PC-3 (cell line): ENCODE measurements at regions not wholly inside any gene's neighbourhood (a gene's known extent, or its start where the extent isn't known, plus 50 kb on each side); places are given as distances from the start of the nearest gene placed in this dataset.

Experiments
- CTCF ChIP-seq: fragments of 300-600 bp; sonication (generic); conservative IDR thresholded peaks from 2 replicates; pipeline ENCODE4 v1.5.1; 2017; ENCODE audit warnings: antibody characterized with exemption, low read depth, mild to moderate bottlenecking, low read length
- EZH2phosphoT487 ChIP-seq: fragments of 300-600 bp; sonication (generic); IDR thresholded peaks from 2 replicates; pipeline ENCODE4 v1.6.1; 2018; ENCODE audit warnings: mild to moderate bottlenecking, antibody characterized with exemption, low read length, borderline replicate concordance

- no peak for TF ChIP-seq CTCF
- TF ChIP-seq EZH2phosphoT487 = no peak
Measured at GRCh38 chr4:75158451-75158850, 225.5 kb downstream of the PARM1 start.
